NCI-H2196 treated with DMSO at 0.1 percent for 48 hours (cell line): ENCODE measurements at regions not wholly inside any gene's neighbourhood (a gene's known extent, or its start where the extent isn't known, plus 50 kb on each side); places are given as distances from the start of the nearest gene placed in this dataset.
A peak's percentile ranks its signal among the peaks of the same experiment; 100 is the strongest.

Experiments used
- DNase-seq: peaks from one replicate; lab custom pipeline; 2025; ENCODE audit not compliant: unreplicated experiment; lab: John Stamatoyannopoulos, UW

- DNase-seq, result no peak
These were observed 109.6 kb upstream of the ACSL4 start for GRCh38 chrX:109842611-109843010.

GRCh38 chrX:109843963-109844751 is 111.1 kb upstream of the ACSL4 start:
- no peak for DNase-seq

- no peak for DNase-seq
These were observed 111.9 kb upstream of the ACSL4 start for GRCh38 chrX:109844986-109845385.

- DNase-seq, result no peak
These were observed 112.9 kb upstream of the ACSL4 start for GRCh38 chrX:109845996-109846395.

GRCh38 chrX:109847257-109848187 is 114.5 kb upstream of the ACSL4 start:
- DNase-seq, result no peak

GRCh38 chrX:109848461-109849050 is 115.5 kb upstream of the ACSL4 start:
- DNase-seq, result no peak

- DNase-seq, result no peak
These were observed 121.0 kb upstream of the ACSL4 start for GRCh38 chrX:109854096-109854495.

GRCh38 chrX:109855501-109855900 is 122.4 kb upstream of the ACSL4 start:
- no peak for DNase-seq

GRCh38 chrX:109856974-109857373 is 123.9 kb upstream of the ACSL4 start:
- no peak for DNase-seq

- DNase-seq, result no peak
These were observed 124.6 kb upstream of the ACSL4 start for GRCh38 chrX:109857584-109858228.

GRCh38 chrX:109858602-109859341 is 125.7 kb upstream of the ACSL4 start:
- DNase-seq, result no peak

GRCh38 chrX:109859651-109860050 is 126.6 kb upstream of the ACSL4 start:
- DNase-seq, result no peak

GRCh38 chrX:109862433-109862832 is 129.4 kb upstream of the ACSL4 start:
- DNase-seq, result peak; percentile 5

GRCh38 chrX:109863811-109864210 is 130.8 kb upstream of the ACSL4 start:
- no peak for DNase-seq

GRCh38 chrX:109871121-109871888 is 131.6 kb upstream of the TMEM164 start:
- no peak for DNase-seq

GRCh38 chrX:109872021-109872732 is 130.7 kb upstream of the TMEM164 start:
- no peak for DNase-seq

GRCh38 chrX:109873574-109873973 is 129.3 kb upstream of the TMEM164 start:
- DNase-seq, result no peak

- no peak for DNase-seq
These were observed 128.9 kb upstream of the TMEM164 start for GRCh38 chrX:109873983-109874382.

GRCh38 chrX:109874548-109874947 is 128.4 kb upstream of the TMEM164 start:
- no peak for DNase-seq
